ENCODE measurements at regions not wholly inside any gene's neighbourhood (a gene's known extent, or its start where the extent isn't known, plus 50 kb on each side); places are given as distances from the start of the nearest gene placed in this dataset.

- no peak for DNase-seq (ENCODE audit: low read depth in 1 of 2, low spot score in 1 of 2)
Measured at GRCh38 chr2:62370321-62371250, 135.4 kb downstream of the TMEM17 start.

GRCh38 chr2:62369541-62370202 lies 136.3 kb downstream of the TMEM17 start:
- DNase-seq (ENCODE audit: low read depth in 1 of 2, low spot score in 1 of 2), result no peak

GRCh38 chr2:62364791-62365528 lies 141.0 kb downstream of the TMEM17 start:
- DNase-seq (ENCODE audit: low read depth in 1 of 2, low spot score in 1 of 2), result no peak

- no peak for DNase-seq (ENCODE audit: low read depth in 1 of 2, low spot score in 1 of 2)
Measured at GRCh38 chr2:62363166-62363565, 142.8 kb downstream of the TMEM17 start.

GRCh38 chr2:62362561-62362960 lies 143.4 kb downstream of the TMEM17 start:
- no peak for DNase-seq (ENCODE audit: low read depth in 1 of 2, low spot score in 1 of 2)

GRCh38 chr2:62361964-62362363 lies 144.0 kb downstream of the TMEM17 start:
- DNase-seq (ENCODE audit: low read depth in 1 of 2, low spot score in 1 of 2), result no peak

GRCh38 chr2:62354771-62355561 lies 151.0 kb downstream of the TMEM17 start:
- DNase-seq (ENCODE audit: low read depth in 1 of 2, low spot score in 1 of 2), result no peak

- DNase-seq (ENCODE audit: low read depth in 1 of 2, low spot score in 1 of 2), result no peak
Measured at GRCh38 chr2:62352031-62352430, 154.0 kb downstream of the TMEM17 start.

GRCh38 chr2:62349788-62350187 lies 153.9 kb downstream of the B3GNT2 start:
- DNase-seq (ENCODE audit: low read depth in 1 of 2, low spot score in 1 of 2), result no peak

- no peak for DNase-seq (ENCODE audit: low read depth in 1 of 2, low spot score in 1 of 2)
Measured at GRCh38 chr2:62348700-62349099, 152.8 kb downstream of the B3GNT2 start.

GRCh38 chr2:62347563-62348270 lies 151.8 kb downstream of the B3GNT2 start:
- no peak for DNase-seq (ENCODE audit: low read depth in 1 of 2, low spot score in 1 of 2)

GRCh38 chr2:62344472-62344871 lies 148.6 kb downstream of the B3GNT2 start:
- DNase-seq (ENCODE audit: low read depth in 1 of 2, low spot score in 1 of 2), result no peak

GRCh38 chr2:62343636-62344337 lies 147.9 kb downstream of the B3GNT2 start:
- no peak for DNase-seq (ENCODE audit: low read depth in 1 of 2, low spot score in 1 of 2)

GRCh38 chr2:62343206-62343605 lies 147.3 kb downstream of the B3GNT2 start:
- no peak for DNase-seq (ENCODE audit: low read depth in 1 of 2, low spot score in 1 of 2)

GRCh38 chr2:62340994-62341484 lies 145.1 kb downstream of the B3GNT2 start:
- DNase-seq (ENCODE audit: low read depth in 1 of 2, low spot score in 1 of 2), result no peak

- no peak for DNase-seq (ENCODE audit: low read depth in 1 of 2, low spot score in 1 of 2)
Measured at GRCh38 chr2:62339837-62340236, 143.9 kb downstream of the B3GNT2 start.

GRCh38 chr2:62339413-62339812 lies 143.5 kb downstream of the B3GNT2 start:
- DNase-seq (ENCODE audit: low read depth in 1 of 2, low spot score in 1 of 2), result no peak

- DNase-seq (ENCODE audit: low read depth in 1 of 2, low spot score in 1 of 2), result no peak
Measured at GRCh38 chr2:62338111-62338510, 142.2 kb downstream of the B3GNT2 start.

- no peak for DNase-seq (ENCODE audit: low read depth in 1 of 2, low spot score in 1 of 2)
Measured at GRCh38 chr2:62337403-62337802, 141.5 kb downstream of the B3GNT2 start.
